H9 (cell line): ENCODE measurements at regions not wholly inside any gene's neighbourhood (a gene's known extent, or its start where the extent isn't known, plus 50 kb on each side); places are given as distances from the start of the nearest gene placed in this dataset.

Experiments
- DNase-seq: peaks from one replicate; pipeline ENCODE4 v3.0.0-alpha.2; 2017
- H2AFZ ChIP-seq: one replicate; pipeline ENCODE4 v1.6.1; 2013; ENCODE audit warnings: mild to moderate bottlenecking, low read length, control low read depth, moderate library complexity
- H2AK5ac ChIP-seq: 2 replicates; pipeline ENCODE4 v1.6.1; 2013; ENCODE audit warnings: low read length, control low read depth, mixed read lengths; ENCODE audit not compliant: insufficient read length
- H2BK120ac ChIP-seq: one replicate; pipeline ENCODE4 v1.6.1; 2013; ENCODE audit warnings: low read depth, mild to moderate bottlenecking, low read length, control low read depth, inconsistent platforms; ENCODE audit not compliant: poor library complexity, severe bottlenecking
- H2BK12ac ChIP-seq: 2 replicates; pipeline ENCODE4 v1.6.1; 2013; ENCODE audit warnings: low read length, control low read depth, mixed read lengths, low read depth; ENCODE audit not compliant: insufficient read length
- H2BK15ac ChIP-seq: 2 replicates; pipeline ENCODE4 v1.6.1; 2013; ENCODE audit warnings: low read depth, low read length, control low read depth
- H2BK20ac ChIP-seq: one replicate; pipeline ENCODE4 v1.6.1; 2013; ENCODE audit warnings: low read depth, mild to moderate bottlenecking, low read length, control low read depth, inconsistent platforms; ENCODE audit not compliant: poor library complexity, severe bottlenecking
- H2BK5ac ChIP-seq: 2 replicates; pipeline ENCODE4 v1.6.1; 2013; ENCODE audit warnings: low read length, control low read depth, mixed read lengths; ENCODE audit not compliant: insufficient read length
- H3K14ac ChIP-seq: 2 replicates; pipeline ENCODE4 v1.6.1; 2013; ENCODE audit warnings: low read length, control low read depth; ENCODE audit not compliant: insufficient read depth
- H3K18ac ChIP-seq: 2 replicates; pipeline ENCODE4 v1.6.1; 2013; ENCODE audit warnings: low read depth, mild to moderate bottlenecking, mixed read lengths, low read length, control low read depth; ENCODE audit not compliant: insufficient read length
- H3K23ac ChIP-seq: 2 replicates; pipeline ENCODE4 v1.6.1; 2013; ENCODE audit warnings: low read length, control low read depth, mixed read lengths, low read depth; ENCODE audit not compliant: insufficient read length
- H3K23me2 ChIP-seq: 2 replicates; pipeline ENCODE4 v1.6.1; 2013; ENCODE audit warnings: low read depth, mild to moderate bottlenecking, mixed read lengths, low read length, control low read depth; ENCODE audit not compliant: insufficient read length, poor library complexity, severe bottlenecking
- H3K27ac ChIP-seq: 2 replicates; pipeline ENCODE4 v1.5.1; 2013; ENCODE audit warnings: low read length, control low read depth, mixed read lengths, low read depth; ENCODE audit not compliant: insufficient read length
- H3K27me3 ChIP-seq: 2 replicates; pipeline ENCODE4 v1.6.1; 2013; ENCODE audit warnings: low read length, control low read depth, inconsistent platforms; ENCODE audit not compliant: insufficient read depth
- H3K4ac ChIP-seq: 2 replicates; pipeline ENCODE4 v1.6.1; 2013; ENCODE audit warnings: low read depth, mild to moderate bottlenecking, control low read depth, inconsistent platforms, low read length, moderate library complexity
- H3K4me1 ChIP-seq: 2 replicates; pipeline ENCODE4 v1.6.1; 2013; ENCODE audit warnings: low read length, control low read depth, inconsistent platforms; ENCODE audit not compliant: insufficient read depth
- H3K4me2 ChIP-seq: 2 replicates; pipeline ENCODE4 v1.6.1; 2013; ENCODE audit warnings: low read length, control low read depth, mixed read lengths; ENCODE audit not compliant: insufficient read length, insufficient read depth
- H3K56ac ChIP-seq: 2 replicates; pipeline ENCODE4 v1.6.1; 2013; ENCODE audit warnings: low read depth, mild to moderate bottlenecking, mixed read lengths, low read length, control low read depth; ENCODE audit not compliant: insufficient read length
- H3K79me1 ChIP-seq: 2 replicates; pipeline ENCODE4 v1.6.1; 2013; ENCODE audit warnings: low read depth, mild to moderate bottlenecking, moderate library complexity, low read length, control low read depth, inconsistent platforms; ENCODE audit not compliant: insufficient read depth, poor library complexity, severe bottlenecking
- H3K79me2 ChIP-seq: 2 replicates; pipeline ENCODE4 v1.6.1; 2013; ENCODE audit warnings: low read length, control low read depth, inconsistent platforms; ENCODE audit not compliant: insufficient read depth
- H3K9ac ChIP-seq: 2 replicates; pipeline ENCODE4 v1.6.1; 2013; ENCODE audit warnings: low read length, control low read depth, mixed read lengths; ENCODE audit not compliant: insufficient read length; ENCODE audit errors: extremely low read depth
- H3K9me3 ChIP-seq: one replicate; pipeline ENCODE4 v1.6.1; 2013; ENCODE audit warnings: low read depth, low read length, inconsistent platforms; ENCODE audit not compliant: control insufficient read depth
- H3T11ph ChIP-seq: one replicate; pipeline ENCODE4 v1.6.1; 2013; ENCODE audit warnings: mild to moderate bottlenecking, low read length, control low read depth, inconsistent platforms
- H4K20me1 ChIP-seq: one replicate; pipeline ENCODE4 v1.6.1; 2013; ENCODE audit not compliant: control insufficient read depth, insufficient read length, insufficient read depth
- H4K5ac ChIP-seq: 2 replicates; pipeline ENCODE4 v1.6.1; 2013; ENCODE audit warnings: low read depth, mild to moderate bottlenecking, mixed read lengths, low read length, control low read depth; ENCODE audit not compliant: insufficient read length
- H4K8ac ChIP-seq: replicated peaks from 2 replicates; pipeline ENCODE4 v1.6.1; 2013; ENCODE audit warnings: low read length, control low read depth, mixed read lengths, low read depth; ENCODE audit not compliant: insufficient read length
- H4K91ac ChIP-seq: 2 replicates; pipeline ENCODE4 v1.6.1; 2013; ENCODE audit warnings: low read depth, mild to moderate bottlenecking, moderate library complexity, mixed read lengths, low read length, control low read depth; ENCODE audit not compliant: insufficient read length
- H3K27ac Mint-ChIP-seq, 3 experiments: 2 replicates in 2 of 3; 3 replicates in 1 of 3; pipeline ENCODE4 v1.8.0; 2020 to 2021; ENCODE audit warnings: mixed read lengths in 3 of 3, mild to moderate bottlenecking in 1 of 3, moderate library complexity in 1 of 3
- H3K27me3 Mint-ChIP-seq: 2 replicates; pipeline ENCODE4 v1.8.0; 2021; ENCODE audit warnings: low read depth, mild to moderate bottlenecking, moderate library complexity, mixed read lengths
- H3K36me3 Mint-ChIP-seq, 3 experiments: 2 replicates in 2 of 3; 3 replicates in 1 of 3; pipeline ENCODE4 v1.8.0; 2020 to 2021; ENCODE audit warnings: low read depth in 3 of 3, mixed read lengths in 3 of 3; ENCODE audit not compliant: insufficient read depth in 1 of 3
- H3K4me1 Mint-ChIP-seq, 2 experiments: 2 replicates each; pipeline ENCODE4 v1.8.0; 2020; ENCODE audit warnings: mixed read lengths in 2 of 2
- H3K4me3 Mint-ChIP-seq, 2 experiments: 2 replicates in 1 of 2; 3 replicates in 1 of 2; pipeline ENCODE4 v1.8.0; 2020 to 2021; ENCODE audit warnings: mild to moderate bottlenecking in 2 of 2, mixed read lengths in 2 of 2, moderate library complexity in 1 of 2
- H3K9me3 Mint-ChIP-seq, 2 experiments: 2 replicates in 1 of 2; 3 replicates in 1 of 2; pipeline ENCODE4 v1.8.0; 2020; ENCODE audit warnings: mild to moderate bottlenecking in 2 of 2, mixed read lengths in 2 of 2, moderate library complexity in 1 of 2
- WGBS: extraction: QIAGEN DNeasy Blood & Tissue Kit; methylation state at CpG from one replicate; pipeline ENCODE4 v1.1.7; 2013; ENCODE audit warnings: missing lambda C conversion rate, low lambda C conversion rate, mixed read lengths; ENCODE audit not compliant: insufficient read length; ENCODE audit errors: extremely low coverage; 5-methylcytosine and 5-hydroxymethylcytosine counted together
- TF ChIP-seq, protein P1 (sequence below): fragments of 200-600 bp; sonication (generic); conservative IDR thresholded peaks from 3 replicates; pipeline ENCODE4 v1.8.0; 2021; ENCODE audit warnings: antibody characterized with exemption, mild to moderate bottlenecking

DNA sequence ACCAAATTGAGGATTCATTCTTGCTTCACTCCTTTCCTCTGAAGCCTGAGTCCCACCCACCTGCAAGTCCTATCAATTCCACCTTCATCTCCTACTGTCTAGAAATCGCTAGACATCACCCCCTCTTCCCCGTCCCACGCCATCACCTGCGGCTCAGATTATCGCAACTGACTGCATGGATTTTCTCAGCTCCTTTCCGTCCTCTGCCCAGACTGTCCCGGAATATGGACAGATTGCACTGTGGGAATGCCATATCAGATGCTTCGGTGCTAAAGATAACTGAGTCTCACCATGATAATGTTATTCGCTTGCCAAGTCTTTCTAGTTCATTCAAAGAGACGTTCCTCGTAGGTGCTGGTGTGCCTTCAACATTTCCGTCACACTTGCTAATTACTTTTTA lies 66.4 kb upstream of the USP29 start:
- H3K4me1 Mint-ChIP-seq = no peaks in the 10 kb centered on the region
- Histone ChIP-seq H2AFZ (no peak overlapping the region), H2BK120ac (no peak overlapping the region), H3K9me3 (peaks cover 84% of the 10 kb centered on the region), H3K23ac (no peak overlapping the region), H3K9ac (no peak overlapping the region), H4K91ac (no peak overlapping the region), H3K79me2 (no peaks in the 10 kb centered on the region), H2BK15ac (no peak overlapping the region), H2AK5ac (no peak overlapping the region), H4K5ac (no peak overlapping the region), H2BK12ac (no peak overlapping the region), H3K27me3 (no peaks in the 10 kb centered on the region; the same call in 1 of the 2 replicates), H3K23me2 (no peaks in the 10 kb centered on the region), H2BK20ac (no peak overlapping the region), H4K20me1 (no peaks in the 10 kb centered on the region), H3K4me2 (no peak overlapping the region), H3K27ac (no peak overlapping the region), H2BK5ac (no peak overlapping the region), H3K4me1 (no peaks in the 10 kb centered on the region), H3K56ac (no peak overlapping the region), H3T11ph (no peak overlapping the region), H3K4ac (no peak overlapping the region), H3K14ac (no peak overlapping the region), H3K18ac (no peak overlapping the region), H3K79me1 (no peaks in the 10 kb centered on the region), H4K8ac (no peak overlapping the region)
- no peak overlapping the region; a peak in 1 of 5 replicates for H3K4me3 Mint-ChIP-seq
- H3K27ac Mint-ChIP-seq = no peak overlapping the region
- no CpG with 5 or more reads among the region's 12 CpGs for WGBS
- peaks cover 0 to 29% (median 16%) of the 10 kb centered on the region in 3 experiments; a peak in 6 of 7 replicates for H3K36me3 Mint-ChIP-seq
- peaks cover 89 to 93% of the 10 kb centered on the region in 2 experiments for H3K9me3 Mint-ChIP-seq
- DNase-seq = no peak
- TF ChIP-seq, protein P1, sequence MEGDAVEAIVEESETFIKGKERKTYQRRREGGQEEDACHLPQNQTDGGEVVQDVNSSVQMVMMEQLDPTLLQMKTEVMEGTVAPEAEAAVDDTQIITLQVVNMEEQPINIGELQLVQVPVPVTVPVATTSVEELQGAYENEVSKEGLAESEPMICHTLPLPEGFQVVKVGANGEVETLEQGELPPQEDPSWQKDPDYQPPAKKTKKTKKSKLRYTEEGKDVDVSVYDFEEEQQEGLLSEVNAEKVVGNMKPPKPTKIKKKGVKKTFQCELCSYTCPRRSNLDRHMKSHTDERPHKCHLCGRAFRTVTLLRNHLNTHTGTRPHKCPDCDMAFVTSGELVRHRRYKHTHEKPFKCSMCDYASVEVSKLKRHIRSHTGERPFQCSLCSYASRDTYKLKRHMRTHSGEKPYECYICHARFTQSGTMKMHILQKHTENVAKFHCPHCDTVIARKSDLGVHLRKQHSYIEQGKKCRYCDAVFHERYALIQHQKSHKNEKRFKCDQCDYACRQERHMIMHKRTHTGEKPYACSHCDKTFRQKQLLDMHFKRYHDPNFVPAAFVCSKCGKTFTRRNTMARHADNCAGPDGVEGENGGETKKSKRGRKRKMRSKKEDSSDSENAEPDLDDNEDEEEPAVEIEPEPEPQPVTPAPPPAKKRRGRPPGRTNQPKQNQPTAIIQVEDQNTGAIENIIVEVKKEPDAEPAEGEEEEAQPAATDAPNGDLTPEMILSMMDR = no peak
- H3K27me3 Mint-ChIP-seq = peaks cover 4% of the 10 kb centered on the region; the same call in 1 of the 2 replicates
